Stomach (tissue), 8 donors: ENCODE measurements at regions not wholly inside any gene's neighbourhood (a gene's known extent, or its start where the extent isn't known, plus 50 kb on each side); places are given as distances from the start of the nearest gene placed in this dataset.

Experiments
- DNase-seq, 2 donors: peaks; one replicate each; pipeline versions ENCODE4 v3.0.0 to v3.0.0-alpha.2; 2013 to 2019
- H3K27ac ChIP-seq, 5 donors: fragments of 200-600 bp in 4 of 5; sonication (generic) in 4 of 5; one replicate each; pipeline ENCODE4 v1.5.1; 2013 to 2019; ENCODE audit warnings: mild to moderate bottlenecking in 1 of 5, moderate library complexity in 1 of 5
- H3K27me3 ChIP-seq, 3 donors: fragments of 200-600 bp; sonication (generic); one replicate each; pipeline ENCODE4 v1.5.1; 2017 to 2019; ENCODE audit warnings: mixed run types in 1 of 3
- H3K36me3 ChIP-seq, 4 donors: fragments of 200-600 bp; sonication (generic); 1 replicate in 3 of 4; 2 replicates in 1 of 4; pipeline ENCODE4 v1.5.1; 2016 to 2019
- H3K4me1 ChIP-seq, 4 donors: fragments of 200-600 bp; sonication (generic); one replicate each; pipeline ENCODE4 v1.5.1; 2016 to 2019
- H3K4me3 ChIP-seq, 4 donors: fragments of 200-600 bp; sonication (generic) in 3 of 4; one replicate each; pipeline ENCODE4 v1.5.1; 2016 to 2019; ENCODE audit warnings: mild to moderate bottlenecking in 1 of 4
- H3K9me3 ChIP-seq, 4 donors: fragments of 200-600 bp; sonication (generic); one replicate each; pipeline ENCODE4 v1.5.1; 2016 to 2019
- CTCF ChIP-seq, 7 experiments: fragments of 450-650 bp in 4 of 7; fragments of 200-600 bp in 3 of 7; sonication (generic) in 3 of 7; IDR thresholded peaks; one replicate each; pipeline ENCODE4 v1.5.1; 2016 to 2019; ENCODE audit warnings: antibody characterized with exemption in 7 of 7, control low read depth in 2 of 7, mild to moderate bottlenecking in 1 of 7
- EP300 ChIP-seq: sonication (generic); formaldehyde crosslinking; IDR thresholded peaks from one replicate; pipeline ENCODE4 v1.6.1; 2017; ENCODE audit warnings: antibody characterized with exemption
- POLR2A ChIP-seq, 4 donors: fragments of 450-650 bp; IDR thresholded peaks; one replicate each; pipeline ENCODE4 v1.6.1; 2016; ENCODE audit warnings: antibody characterized with exemption in 4 of 4, control low read depth in 2 of 4, mild to moderate bottlenecking in 1 of 4, moderate library complexity in 1 of 4
- POLR2AphosphoS5 ChIP-seq, 3 donors: sonication (generic); formaldehyde crosslinking; IDR thresholded peaks; one replicate each; pipeline ENCODE4 v1.6.1; 2016; ENCODE audit warnings: antibody characterized with exemption in 3 of 3
- WGBS, 5 donors: extraction: QIAGEN DNeasy Blood & Tissue Kit in 3 of 5; methylation state at CpG; one replicate each; pipeline versions ENCODE4 v1.1.5 to v1.1.7; 2013 to 2018; 5-methylcytosine and 5-hydroxymethylcytosine counted together
- intact Hi-C: fragments of 100-400 bp; cut with DNase I; formaldehyde crosslinking; loops from one replicate; pipeline ENCODE4 v1.15.1; 2023; ENCODE audit warnings: low total_unique reads
- donor health status: healthy with polysubstance abuse.
- donor health status: Bipolar disorder and iron deficiency.
- donor health status: healthy.

GRCh38 chr10:4617589-4617988, 208.4 kb upstream of the AKR1E2 start:
- intact Hi-C loops: no loop called here

GRCh38 chr10:4615042-4615441, 211.0 kb upstream of the AKR1E2 start:
- TF ChIP-seq POLR2AphosphoS5 (IDR thresholded peaks at IDR 0.05) (no peak), EP300 (no peak), POLR2A (IDR thresholded peaks at IDR 0.05) (no peak), CTCF (IDR thresholded peaks at IDR 0.05) (no peak)
- 89 to 100% (median 99%) methylated on average over 1 of the region's 1 CpG for WGBS, 5 donors

More at GRCh38 chr10:4617589-4617988, 208.4 kb upstream of the AKR1E2 start:
- TF ChIP-seq POLR2AphosphoS5 (IDR thresholded peaks at IDR 0.05) (no peak), POLR2A (IDR thresholded peaks at IDR 0.05) (no peak), CTCF (IDR thresholded peaks at IDR 0.05) (no peak), EP300 (no peak)
- Histone ChIP-seq H3K36me3 (no peaks in the 10 kb centered on the region), H3K9me3 (peaks cover 0 to 22% (median 9%) of the 10 kb centered on the region in 4 donors), H3K27ac (no peak overlapping the region), H3K27me3 (no peaks in the 10 kb centered on the region), H3K4me3 (no peak overlapping the region), H3K4me1 (no peaks in the 10 kb centered on the region)
- no peak for DNase-seq
- 80 to 97% (median 92%) methylated on average over 1 of the region's 1 CpG for WGBS, 5 donors

GRCh38 chr10:4609251-4609650, 216.8 kb upstream of the AKR1E2 start:
- H3K4me3 ChIP-seq: no peak overlapping the region
- H3K9me3 ChIP-seq: peaks cover 0 to under 1% (median 0%) of the 10 kb centered on the region in 4 donors
- DNase-seq: peak in 1 of 2 donors; percentile 10
- H3K36me3 ChIP-seq: no peaks in the 10 kb centered on the region
- H3K27me3 ChIP-seq: no peaks in the 10 kb centered on the region
- no peaks in the 10 kb centered on the region for H3K4me1 ChIP-seq
- 45 to 89% (median 73%) methylated on average over 1 of the region's 1 CpG for WGBS, 5 donors
- intact Hi-C loops: no loop called here
- no peak overlapping the region for H3K27ac ChIP-seq
- TF ChIP-seq CTCF (IDR thresholded peaks at IDR 0.05) (no peak), POLR2A (IDR thresholded peaks at IDR 0.05) (no peak), POLR2AphosphoS5 (IDR thresholded peaks at IDR 0.05) (no peak), EP300 (no peak)

More at GRCh38 chr10:4615042-4615441, 211.0 kb upstream of the AKR1E2 start:
- no peaks in the 10 kb centered on the region for H3K4me1 ChIP-seq
- H3K4me3 ChIP-seq: no peak overlapping the region
- H3K27me3 ChIP-seq: no peaks in the 10 kb centered on the region
- H3K9me3 ChIP-seq: peaks cover 0 to 22% (median 9%) of the 10 kb centered on the region in 4 donors
- no peak overlapping the region for H3K27ac ChIP-seq
- H3K36me3 ChIP-seq: no peaks in the 10 kb centered on the region
- intact Hi-C loops: no loop called here
- DNase-seq: no peak

- intact Hi-C loops: no loop called here
- TF ChIP-seq POLR2AphosphoS5 (IDR thresholded peaks at IDR 0.05) (no peak), EP300 (no peak), POLR2A (IDR thresholded peaks at IDR 0.05) (no peak), CTCF (IDR thresholded peaks at IDR 0.05) (no peak)
- no peaks in the 10 kb centered on the region for H3K9me3 ChIP-seq
- no peak overlapping the region for H3K27ac ChIP-seq
- H3K4me1 ChIP-seq: no peaks in the 10 kb centered on the region
- DNase-seq: no peak
- 75 to 86% (median 85%) methylated on average over 8 to 13 of the region's 13 CpGs for WGBS, 5 donors
- no peaks in the 10 kb centered on the region for H3K27me3 ChIP-seq
- no peak overlapping the region for H3K4me3 ChIP-seq
- no peaks in the 10 kb centered on the region for H3K36me3 ChIP-seq
Measured at GRCh38 chr10:4607681-4608080, 218.3 kb upstream of the AKR1E2 start.
